ENCODE measurements at regions not wholly inside any gene's neighbourhood (a gene's known extent, or its start where the extent isn't known, plus 50 kb on each side); places are given as distances from the start of the nearest gene placed in this dataset.

- no peak for TF ChIP-seq CTCF (IDR thresholded peaks at IDR 0.05; ENCODE audit: poor library complexity)
- TF ChIP-seq EZH2 (IDR thresholded peaks at IDR 0.05; ENCODE audit: borderline replicate concordance): no peak
Measured at GRCh38 chr6:44034391-44034861, 92.8 kb downstream of the MRPL14 start.

Measured in hepatocyte (in vitro differentiated cells).